ENCODE measurements at regions not wholly inside any gene's neighbourhood (a gene's known extent, or its start where the extent isn't known, plus 50 kb on each side); places are given as distances from the start of the nearest gene placed in this dataset.
"Not testable (repeated sequence)": the region's sequence is repeated elsewhere in the genome, so short reads cannot be mapped to it uniquely, and the experiment has no call there.

GRCh38 chr2:144644549-144644948 is 124.6 kb upstream of the ZEB2 start:
- H3K4me3 ChIP-seq (ENCODE audit: low read depth, low read length), result no peak overlapping the region
- no peaks in the 10 kb centered on the region for H3K27me3 ChIP-seq (ENCODE audit: insufficient read depth, low read depth, severe bottlenecking)
- H3K36me3 ChIP-seq, result no peaks in the 10 kb centered on the region
- H3K27ac ChIP-seq, result no peak overlapping the region
- TF ChIP-seq CTCF (IDR thresholded peaks at IDR 0.05; ENCODE audit: low read depth, low read length), result no peak
- DNase-seq, result peak; percentile 41
- no peaks in the 10 kb centered on the region for H3K9me3 ChIP-seq (ENCODE audit: severe bottlenecking)

GRCh38 chr2:144643537-144644336 is 123.8 kb upstream of the ZEB2 start:
- no peaks in the 10 kb centered on the region for H3K27me3 ChIP-seq (ENCODE audit: insufficient read depth, low read depth, severe bottlenecking)
- no peak overlapping the region for H3K4me3 ChIP-seq (ENCODE audit: low read depth, low read length)
- no peaks in the 10 kb centered on the region for H3K9me3 ChIP-seq (ENCODE audit: severe bottlenecking)
- no peak for TF ChIP-seq CTCF (IDR thresholded peaks at IDR 0.05; ENCODE audit: low read depth, low read length)
- no peak overlapping the region for H3K27ac ChIP-seq
- DNase-seq, result no peak
- H3K36me3 ChIP-seq, result no peaks in the 10 kb centered on the region

GRCh38 chr2:144642856-144643255 is 122.9 kb upstream of the ZEB2 start:
- Histone ChIP-seq H3K4me3 (ENCODE audit: low read depth, low read length) (no peak overlapping the region), H3K36me3 (no peaks in the 10 kb centered on the region), H3K9me3 (ENCODE audit: severe bottlenecking) (no peaks in the 10 kb centered on the region), H3K27me3 (ENCODE audit: insufficient read depth, low read depth, severe bottlenecking) (no peaks in the 10 kb centered on the region), H3K27ac (no peak overlapping the region)
- no peak for TF ChIP-seq CTCF (IDR thresholded peaks at IDR 0.05; ENCODE audit: low read depth, low read length)
- no peak for DNase-seq

GRCh38 chr2:144642131-144642530 is 122.2 kb upstream of the ZEB2 start:
- no peak for TF ChIP-seq CTCF (IDR thresholded peaks at IDR 0.05; ENCODE audit: low read depth, low read length)
- Histone ChIP-seq H3K4me3 (ENCODE audit: low read depth, low read length) (no peak overlapping the region), H3K27me3 (ENCODE audit: insufficient read depth, low read depth, severe bottlenecking) (no peaks in the 10 kb centered on the region), H3K9me3 (ENCODE audit: severe bottlenecking) (no peaks in the 10 kb centered on the region), H3K36me3 (no peaks in the 10 kb centered on the region), H3K27ac (no peak overlapping the region)
- DNase-seq, result peak; percentile 13

- not testable (repeated sequence) for DNase-seq; H3K27ac ChIP-seq; H3K9me3 ChIP-seq (ENCODE audit: severe bottlenecking); H3K27me3 ChIP-seq (ENCODE audit: insufficient read depth, low read depth, severe bottlenecking); H3K36me3 ChIP-seq; H3K4me3 ChIP-seq (ENCODE audit: low read depth, low read length)
Observed at GRCh38 chr2:144638250-144638649, 118.3 kb upstream of the ZEB2 start.

GRCh38 chr2:144636860-144637259 is 116.9 kb upstream of the ZEB2 start:
- not testable (repeated sequence) for H3K27me3 ChIP-seq (ENCODE audit: insufficient read depth, low read depth, severe bottlenecking); H3K36me3 ChIP-seq; H3K27ac ChIP-seq; H3K9me3 ChIP-seq (ENCODE audit: severe bottlenecking); H3K4me3 ChIP-seq (ENCODE audit: low read depth, low read length); DNase-seq

- no peak overlapping the region for H3K4me3 ChIP-seq (ENCODE audit: low read depth, low read length)
- TF ChIP-seq CTCF (IDR thresholded peaks at IDR 0.05; ENCODE audit: low read depth, low read length), result no peak
- no peaks in the 10 kb centered on the region for H3K27me3 ChIP-seq (ENCODE audit: insufficient read depth, low read depth, severe bottlenecking)
- no peak for DNase-seq
- H3K27ac ChIP-seq, result no peak overlapping the region
- no peaks in the 10 kb centered on the region for H3K9me3 ChIP-seq (ENCODE audit: severe bottlenecking)
- no peaks in the 10 kb centered on the region for H3K36me3 ChIP-seq
Observed at GRCh38 chr2:144632809-144633208, 112.9 kb upstream of the ZEB2 start.

Data from WERI-Rb-1 (cell line).